Right ventricle myocardium superior (tissue), 1 donor: ENCODE measurements at regions not wholly inside any gene's neighbourhood (a gene's known extent, or its start where the extent isn't known, plus 50 kb on each side); places are given as distances from the start of the nearest gene placed in this dataset.
"Not testable (repeated sequence)": the region's sequence is repeated elsewhere in the genome, so short reads cannot be mapped to it uniquely, and the experiment has no call there.

Experiments used
- ATAC-seq: fragments of 200-7000 bp; cut with Tn5 transposase; one replicate; pipeline ENCODE4 v1.9.1; 2020; ENCODE audit warnings: mild to moderate bottlenecking; ENCODE audit not compliant: poor library complexity
- DNase-seq: peaks from one replicate; pipeline ENCODE4 v3.0.0-alpha.2; 2020
- intact Hi-C: fragments of 100-400 bp; cut with DNase I; formaldehyde crosslinking; loops from one replicate; pipeline ENCODE4 v1.11.2; 2022
- donor health status: DM: no; HTN: yes; CAD: no; lungs with severe emphysema.

DNA sequence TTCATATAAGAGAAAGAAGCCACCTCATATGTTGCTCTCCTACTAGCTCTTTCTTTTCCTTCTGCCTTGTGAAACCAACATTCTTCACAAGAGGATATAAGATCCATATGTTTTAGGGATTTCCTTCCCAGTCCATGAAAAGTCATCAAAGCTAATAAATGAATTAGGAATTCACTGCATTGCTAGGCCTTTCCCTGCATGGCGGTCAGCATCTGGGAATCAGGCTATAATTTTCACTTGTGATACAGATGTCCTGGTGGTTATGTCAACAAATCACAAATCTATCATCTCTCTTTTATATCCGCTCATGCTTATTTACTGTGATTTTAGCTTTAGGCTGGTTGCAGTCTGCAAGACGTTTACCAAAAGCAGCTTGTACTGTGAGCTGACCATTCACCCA is 510.0 kb downstream of the NLGN4X start:
- ATAC-seq (no peak), DNase-seq (no peak)
- intact Hi-C loops, result no loop called here

DNA sequence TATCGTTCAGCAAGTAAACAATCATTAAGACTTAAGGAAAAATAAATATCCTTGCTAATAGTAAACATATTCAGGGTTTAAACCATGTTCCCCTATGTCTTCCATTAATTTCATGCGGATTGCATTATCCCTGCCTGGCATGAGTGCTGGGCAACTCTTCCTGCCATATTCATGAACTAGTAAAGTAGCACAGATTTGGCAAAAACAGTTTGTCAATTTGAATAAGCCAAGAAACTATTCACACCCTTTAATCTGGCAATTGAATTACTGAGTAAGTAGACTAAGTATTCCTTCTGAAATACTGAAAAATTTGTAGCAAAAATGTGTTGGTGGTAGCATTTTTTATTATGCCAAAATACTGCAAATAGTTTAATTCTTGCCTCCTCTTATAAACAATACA is 512.0 kb downstream of the NLGN4X start:
- intact Hi-C loops, result no loop called here
- no peak for ATAC-seq
- DNase-seq, result no peak

DNA sequence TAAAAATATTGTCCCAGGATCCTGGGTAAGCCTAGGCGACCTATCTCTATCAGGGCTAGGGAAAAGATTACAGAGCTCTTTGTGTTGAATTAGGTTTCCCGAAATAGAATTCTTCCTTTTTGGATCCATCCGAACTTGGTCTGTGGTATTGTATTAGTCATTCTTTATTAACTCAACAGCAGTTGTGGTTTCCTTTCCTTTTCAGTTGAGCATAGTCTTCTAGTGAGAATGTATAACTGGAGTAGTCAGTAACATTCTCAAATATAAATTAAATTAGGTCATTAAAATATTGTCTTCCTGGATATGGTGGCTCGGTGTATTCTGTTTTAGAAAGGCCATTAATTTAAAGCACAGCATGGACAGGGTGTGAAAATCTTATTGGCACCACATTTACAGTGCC is 520.4 kb downstream of the NLGN4X start:
- no peak for DNase-seq
- intact Hi-C loops, result no loop called here

DNA sequence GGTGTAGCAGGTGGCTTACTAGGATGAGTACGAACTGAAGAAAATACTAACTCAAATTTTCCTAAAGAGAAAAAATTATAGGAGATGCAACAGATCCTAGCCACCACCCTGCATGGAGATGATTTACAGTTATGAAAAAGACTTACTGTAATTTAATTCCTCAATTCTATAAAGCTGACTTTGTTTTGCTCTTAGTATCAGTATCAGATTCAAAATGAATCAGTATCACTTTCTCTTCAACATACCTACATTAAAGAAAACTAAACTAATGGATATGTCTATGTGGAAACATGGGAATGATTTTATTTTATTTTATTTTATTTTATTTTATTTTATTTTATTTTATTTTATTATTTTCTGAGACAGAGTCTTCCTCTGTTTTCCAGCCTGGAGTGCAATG is 525.8 kb downstream of the NLGN4X start:
- DNase-seq (no peak), ATAC-seq (no peak)

More for the DNA sequence above, 520.4 kb downstream of the NLGN4X start:
- ATAC-seq, result no peak

DNA sequence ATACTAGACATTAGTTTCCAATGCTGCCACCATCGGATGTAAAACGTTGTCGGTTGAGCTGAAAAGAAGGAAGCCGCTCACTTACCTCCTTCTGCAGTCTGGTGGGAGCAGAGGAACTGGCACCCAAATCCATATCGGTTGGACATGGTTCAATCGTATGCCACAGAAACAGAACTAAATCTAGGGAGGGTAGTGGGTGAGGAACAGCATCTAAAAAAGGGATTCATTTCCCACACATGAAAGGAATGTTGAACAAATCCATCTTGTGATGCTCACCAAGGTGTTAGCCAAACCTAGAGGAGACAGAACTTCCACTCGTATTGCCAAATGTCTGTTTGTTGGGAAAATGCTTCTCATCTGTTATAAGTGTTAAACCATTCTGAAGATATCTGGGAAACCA is 532.7 kb downstream of the NLGN4X start:
- intact Hi-C loops, result no loop called here
- ATAC-seq, result no peak
- DNase-seq, result no peak

More for the DNA sequence above, 525.8 kb downstream of the NLGN4X start:
- intact Hi-C loops, result no loop called here

DNA sequence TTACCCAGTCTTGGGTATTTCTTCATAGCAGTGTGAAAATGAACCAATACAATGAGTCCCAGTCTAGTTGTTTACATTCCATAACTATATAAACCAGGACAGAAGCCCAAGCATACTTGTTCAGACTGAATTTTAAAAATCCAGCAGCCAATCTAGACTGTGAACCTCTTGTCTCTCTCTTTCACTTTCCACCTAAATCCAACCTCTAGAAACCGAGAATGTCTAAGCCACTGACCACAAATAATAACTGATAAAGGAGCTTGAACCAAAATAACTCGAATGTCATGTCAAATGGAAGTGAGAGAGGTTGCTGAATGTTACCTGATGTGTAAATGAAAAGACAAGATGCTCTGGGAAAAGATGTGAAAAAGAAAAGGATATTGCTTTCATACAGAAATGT is 544.7 kb downstream of the NLGN4X start:
- no peak for DNase-seq
- intact Hi-C loops, result no loop called here
- no peak for ATAC-seq

DNA sequence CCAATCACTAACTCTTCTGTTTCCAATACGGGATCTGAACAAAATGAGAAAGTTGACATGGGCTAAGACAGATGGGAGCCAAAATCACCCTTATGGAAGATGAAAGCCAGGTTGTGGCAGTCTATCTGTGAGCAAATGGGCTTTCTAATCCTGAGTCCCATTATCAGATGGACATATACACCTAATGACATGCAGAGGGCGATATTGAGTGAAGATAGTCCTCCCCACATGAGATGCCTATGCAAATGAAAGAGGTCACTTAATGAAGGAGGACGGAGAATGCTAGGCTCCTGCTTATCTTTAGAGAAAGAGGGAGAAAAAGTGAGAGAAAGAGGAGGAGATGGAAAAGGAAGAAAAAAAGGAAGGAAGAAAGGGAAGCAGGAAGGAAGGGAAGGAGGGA is 547.5 kb downstream of the NLGN4X start:
- no peak for DNase-seq
- ATAC-seq, result no peak
- intact Hi-C loops, result no loop called here

DNA sequence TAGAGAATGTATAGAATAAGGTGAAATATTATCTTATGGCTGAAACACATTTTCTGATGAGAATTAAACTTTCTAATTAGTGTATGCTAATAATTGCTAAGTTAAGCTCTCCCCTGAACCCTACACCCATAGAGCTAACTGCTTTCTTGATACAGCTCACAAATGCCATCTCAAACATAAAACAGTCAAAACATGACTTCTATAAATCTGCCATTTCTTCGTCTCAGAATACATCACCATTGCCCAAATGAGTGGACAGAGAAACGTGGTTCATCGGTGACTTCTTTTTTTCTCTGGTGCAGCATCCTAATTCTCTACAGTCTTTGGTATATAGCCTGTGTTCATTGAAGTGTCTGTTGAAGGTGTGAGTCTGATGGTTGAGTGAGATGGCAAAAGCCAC is 554.6 kb downstream of the NLGN4X start:
- ATAC-seq (no peak), DNase-seq (no peak)
- intact Hi-C loops, result no loop called here

DNA sequence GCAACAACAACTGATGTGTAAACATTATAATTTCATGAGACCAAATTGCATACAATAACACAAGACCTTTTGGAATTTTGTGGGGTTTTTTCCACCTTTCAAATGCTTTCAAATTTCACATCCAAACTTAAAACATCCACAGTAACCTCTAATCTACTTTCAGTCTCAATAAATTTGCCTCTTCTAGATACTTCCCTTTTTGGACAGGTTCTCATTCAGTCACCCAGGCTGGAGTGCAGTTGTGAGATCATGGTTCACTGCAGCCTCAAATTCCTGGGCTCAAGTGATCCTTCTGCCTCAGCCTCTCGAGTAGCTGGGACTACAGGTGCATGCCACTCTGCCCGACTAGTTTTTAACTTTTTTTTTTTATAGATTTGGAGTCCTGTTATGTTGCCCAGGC is 556.6 kb downstream of the NLGN4X start:
- ATAC-seq (no peak), DNase-seq (no peak)
- intact Hi-C loops, result no loop called here

DNA sequence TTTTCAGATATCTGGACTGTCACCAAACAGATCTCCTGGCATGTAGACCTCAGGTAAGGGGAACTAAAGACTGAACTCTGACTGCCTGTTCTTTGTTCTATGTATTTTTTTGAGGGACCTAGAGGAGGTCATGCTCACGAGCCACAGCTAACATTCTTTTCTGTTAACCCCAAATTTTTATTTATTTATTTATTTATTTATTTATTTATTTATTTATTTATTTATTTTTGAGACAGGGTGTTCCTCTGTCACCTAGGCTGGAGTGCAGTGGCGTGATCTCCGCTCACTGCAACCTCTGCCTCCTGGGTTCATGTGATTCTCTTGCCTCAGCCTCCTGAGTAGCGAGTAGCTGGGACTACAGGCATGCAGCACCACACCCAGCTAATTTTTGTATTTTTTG is 562.0 kb downstream of the NLGN4X start:
- not testable (repeated sequence) for ATAC-seq

DNA sequence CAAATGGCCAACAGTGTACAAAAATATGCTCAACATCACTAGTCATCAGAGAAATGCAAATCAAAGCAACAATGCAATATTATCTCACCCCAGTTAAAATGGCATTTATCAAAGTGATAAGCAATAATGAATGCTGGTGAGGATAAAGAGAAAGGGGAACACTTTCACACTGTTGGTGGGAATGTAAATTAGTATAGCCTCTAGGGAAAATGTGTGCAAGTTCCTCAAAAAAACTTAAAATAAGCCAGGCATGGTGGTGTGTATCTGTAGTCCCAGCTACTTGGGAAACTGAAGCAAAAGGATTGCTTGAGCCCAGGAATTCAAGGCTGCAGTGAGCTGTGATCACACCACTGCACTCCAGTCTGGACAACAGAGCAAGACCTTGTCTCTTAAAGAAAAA is 572.1 kb downstream of the NLGN4X start:
- DNase-seq (no peak), ATAC-seq (no peak)
- intact Hi-C loops, result no loop called here

More for the DNA sequence above, 562.0 kb downstream of the NLGN4X start:
- DNase-seq, intact Hi-C loops: not testable (repeated sequence)

DNA sequence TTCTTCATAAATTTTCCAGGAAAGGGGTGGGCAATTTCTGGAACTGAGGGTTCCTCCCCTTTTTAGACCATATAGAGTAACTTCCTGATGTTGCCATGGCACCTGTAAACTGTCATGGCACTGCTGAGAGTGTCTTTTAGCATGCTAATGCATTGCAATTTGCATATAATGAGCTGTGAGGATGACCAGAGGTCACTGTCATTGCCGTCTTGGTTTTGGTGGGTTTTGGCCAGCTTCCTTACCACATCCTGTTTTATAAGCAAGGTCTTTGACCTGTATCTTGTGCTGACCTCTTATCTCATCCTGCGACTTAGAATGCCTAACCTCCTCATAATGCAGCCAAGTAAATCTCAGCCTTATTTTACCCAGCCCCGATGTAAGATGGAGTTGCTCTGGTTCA is 577.8 kb downstream of the NLGN4X start:
- no peak for DNase-seq
- ATAC-seq, result no peak
- intact Hi-C loops, result no loop called here

DNA sequence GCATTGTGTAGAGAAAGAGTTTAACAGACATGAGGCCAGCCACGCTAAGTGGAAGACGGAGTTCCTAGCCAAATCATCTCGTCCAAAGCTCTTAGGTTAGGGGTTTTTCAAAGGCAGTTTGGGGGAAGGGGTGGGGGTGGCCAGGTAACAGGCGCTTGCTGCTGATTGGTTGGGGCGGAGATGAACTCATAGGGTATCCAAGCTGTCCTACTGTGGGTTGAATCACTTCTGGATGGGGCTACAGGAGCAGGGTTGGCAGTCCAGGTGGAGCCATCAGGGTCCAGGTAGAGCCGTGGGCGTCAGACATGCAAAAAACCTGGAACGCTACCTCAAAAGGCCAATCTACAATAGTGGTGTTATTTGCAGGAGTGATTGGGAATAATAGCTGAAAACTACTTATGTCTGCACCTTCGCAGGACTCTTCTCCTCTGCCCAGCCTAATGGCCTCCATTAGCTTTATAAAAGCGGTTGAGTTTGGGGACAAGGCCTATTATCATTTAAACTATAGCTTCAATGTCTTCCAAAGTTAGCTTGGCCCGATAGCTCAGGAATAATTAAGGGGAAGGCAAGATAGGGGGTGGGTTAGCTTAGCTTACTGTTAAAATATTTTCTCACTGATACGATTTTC is 579.6 kb downstream of the NLGN4X start:
- DNase-seq (no peak), ATAC-seq (no peak)
- intact Hi-C loops, result no loop called here

DNA sequence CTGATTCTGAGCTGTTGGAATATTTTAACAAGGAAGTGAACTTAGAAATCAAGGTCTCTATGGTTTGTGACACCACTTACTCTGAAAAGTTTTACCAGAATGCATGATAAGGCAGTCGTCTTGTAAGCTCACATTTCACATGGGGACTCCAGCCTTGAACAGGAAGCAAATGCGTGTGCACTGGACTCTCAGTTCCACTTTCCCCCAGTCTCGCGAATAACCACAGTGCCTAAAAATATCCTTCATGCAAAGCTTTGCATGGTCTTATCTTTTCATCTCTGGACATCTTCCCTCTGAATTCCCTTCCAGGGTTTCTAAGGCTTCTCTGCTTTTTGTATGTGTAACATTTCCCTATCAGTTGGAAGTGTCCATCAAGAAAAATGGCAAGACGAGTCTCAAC is 581.8 kb downstream of the NLGN4X start:
- intact Hi-C loops, result no loop called here
- no peak for ATAC-seq
- DNase-seq, result no peak

DNA sequence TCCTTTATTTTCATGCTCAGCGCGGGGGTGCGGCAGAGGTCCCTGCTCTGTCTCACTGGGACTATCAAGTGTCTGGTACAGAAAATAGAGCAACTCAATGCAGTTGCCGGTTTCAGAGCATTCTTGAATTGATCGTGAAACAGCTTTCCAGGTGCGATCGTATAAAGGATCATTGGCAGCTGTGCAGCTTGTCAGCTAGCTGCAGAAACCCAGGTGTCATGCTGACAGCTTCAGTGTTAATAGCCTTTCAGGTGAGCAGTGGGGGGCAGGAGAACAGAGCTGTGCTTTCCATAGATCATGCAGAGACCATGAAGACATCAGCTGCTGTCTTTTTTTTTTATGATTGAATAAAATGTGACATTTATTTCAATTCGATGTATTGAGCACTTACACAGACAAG is 583.9 kb downstream of the NLGN4X start:
- intact Hi-C loops, result no loop called here
- no peak for DNase-seq

DNA sequence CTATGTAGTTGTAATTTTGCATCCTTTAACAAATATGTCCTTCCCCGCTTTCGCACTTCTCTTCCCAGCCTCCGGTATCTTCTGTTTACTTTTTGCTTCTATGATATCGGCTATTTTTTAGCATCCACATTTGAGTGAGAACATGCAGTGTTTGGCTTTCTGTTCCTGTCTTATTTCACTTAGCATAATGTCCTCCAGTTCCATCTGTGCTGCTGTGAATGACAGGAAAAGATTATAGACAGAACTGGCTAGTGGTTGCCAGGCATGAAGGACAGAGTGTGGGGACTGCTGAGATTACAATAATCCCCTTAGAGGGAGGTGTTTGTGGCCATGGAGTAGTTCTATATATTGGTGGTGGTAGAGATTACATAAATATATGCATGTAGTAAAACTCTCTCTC is 588.6 kb downstream of the NLGN4X start:
- DNase-seq, result no peak
- no peak for ATAC-seq
- intact Hi-C loops, result no loop called here

More for the DNA sequence above, 583.9 kb downstream of the NLGN4X start:
- ATAC-seq, result no peak

DNA sequence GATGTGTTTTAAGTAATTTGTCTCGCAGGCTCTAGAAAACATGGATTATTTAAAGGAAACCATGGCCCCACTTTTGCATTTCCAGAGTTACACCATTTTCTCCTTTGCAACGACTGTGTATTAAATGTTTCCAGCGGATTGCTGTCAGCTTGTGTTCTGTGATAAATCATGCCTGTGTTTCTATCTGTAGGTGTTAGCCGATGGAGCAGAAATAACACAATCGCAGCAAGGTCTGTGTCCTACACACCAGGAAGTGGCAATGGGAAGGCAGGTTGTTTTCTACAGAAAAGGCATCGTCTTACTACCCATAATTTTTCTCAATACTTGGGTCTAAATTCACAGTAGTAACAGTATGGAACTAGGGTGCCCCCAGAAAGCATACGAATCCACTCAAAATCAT is 590.1 kb downstream of the NLGN4X start:
- intact Hi-C loops, result no loop called here
- ATAC-seq, result no peak
- DNase-seq, result no peak

DNA sequence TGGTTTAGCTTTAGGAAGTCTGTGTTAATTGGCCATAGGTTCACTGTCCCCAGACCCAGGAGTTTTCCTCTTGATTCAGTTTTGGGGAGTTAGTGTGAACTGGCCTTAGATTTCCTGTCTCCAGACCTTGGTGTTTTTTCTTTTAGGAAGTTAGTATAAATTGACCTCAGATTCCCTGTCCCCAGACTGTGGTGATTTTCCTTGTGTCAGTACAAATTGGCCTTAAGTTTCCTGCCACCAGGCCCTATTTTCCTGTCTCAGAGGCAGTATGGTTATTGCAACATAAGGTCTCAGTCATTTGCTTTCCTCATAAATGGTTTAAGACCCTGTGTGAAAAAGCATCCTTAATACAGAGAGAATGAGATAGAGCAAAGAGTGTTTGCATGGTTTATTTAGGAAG is 595.8 kb downstream of the NLGN4X start:
- no peak for ATAC-seq
- no peak for DNase-seq
- intact Hi-C loops, result no loop called here

DNA sequence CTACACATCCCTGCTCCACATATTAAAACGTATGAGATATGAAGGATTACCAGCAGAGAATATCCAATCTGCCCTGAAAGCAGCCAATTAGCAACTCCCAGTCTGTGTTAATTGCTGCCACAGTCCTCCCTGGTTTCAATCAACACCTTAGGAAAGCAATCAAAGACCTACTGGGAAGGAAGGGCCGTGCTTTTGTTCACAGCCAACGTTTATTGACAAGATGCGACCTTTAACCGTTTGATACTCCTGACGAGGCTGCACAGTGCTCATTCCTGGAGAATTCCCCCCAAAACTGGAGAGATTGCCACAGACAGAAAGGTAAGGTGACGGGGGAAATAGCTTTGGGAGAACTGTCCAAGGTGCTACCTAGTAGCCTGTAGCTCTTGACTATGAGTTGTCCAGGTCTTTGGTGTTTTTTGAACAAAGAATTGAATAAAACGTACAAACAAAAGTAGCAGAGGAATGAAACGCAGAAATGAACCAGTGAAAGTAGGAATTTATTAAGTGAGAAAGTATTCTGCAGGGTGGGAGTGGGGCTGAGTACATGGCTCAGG is 596.5 kb downstream of the NLGN4X start:
- DNase-seq (no peak), ATAC-seq (no peak)
- intact Hi-C loops, result no loop called here

DNA sequence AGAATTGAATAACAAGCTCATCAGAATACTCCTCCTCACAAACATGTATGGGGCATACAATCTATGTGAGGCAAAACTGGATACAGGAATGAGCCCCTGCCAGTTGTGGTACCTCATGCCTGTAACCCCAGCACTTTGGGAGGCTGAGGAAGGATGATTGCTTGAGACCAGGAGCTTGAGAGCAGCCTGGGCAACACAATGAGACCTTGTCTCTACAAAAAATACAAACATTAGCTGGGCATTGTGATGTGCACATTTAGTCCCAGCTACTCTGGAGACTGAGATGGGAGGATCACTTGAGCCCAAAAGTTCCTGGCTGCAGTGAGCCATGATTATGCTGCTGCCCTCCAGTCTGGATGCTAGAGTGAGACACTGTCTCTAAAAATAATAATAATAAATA is 611.0 kb downstream of the NLGN4X start:
- no peak for DNase-seq
- no peak for ATAC-seq
- intact Hi-C loops, result no loop called here

DNA sequence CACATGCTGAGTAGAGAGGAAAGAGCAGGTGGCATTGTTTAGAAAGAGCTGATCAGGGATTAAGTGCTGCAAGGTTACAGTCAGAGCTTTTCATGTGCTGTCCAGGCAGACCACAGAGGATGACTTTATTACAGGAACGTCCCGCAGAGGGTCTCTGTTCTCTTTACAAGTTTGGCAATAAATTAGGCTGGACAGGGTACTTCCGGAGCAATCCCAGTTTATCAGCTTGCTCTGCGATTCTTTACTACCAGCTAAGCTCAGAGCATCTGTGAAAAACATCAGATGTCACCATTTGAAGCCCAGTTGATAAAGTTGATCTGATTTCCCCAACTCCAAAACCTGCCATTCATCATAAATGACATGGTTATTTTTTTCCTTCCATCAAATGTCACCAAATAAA is 633.1 kb downstream of the NLGN4X start:
- intact Hi-C loops, result no loop called here
- ATAC-seq (no peak), DNase-seq (no peak)
